OCI-LY7 (cell line): ENCODE measurements at regions not wholly inside any gene's neighbourhood (a gene's known extent, or its start where the extent isn't known, plus 50 kb on each side); places are given as distances from the start of the nearest gene placed in this dataset.

Source experiments
- CTCF ChIP-seq: fragments of 200-600 bp; sonication (generic); conservative IDR thresholded peaks from 2 replicates; pipeline ENCODE4 v1.5.1; 2014; ENCODE audit warnings: mild to moderate bottlenecking, antibody characterized with exemption, low read length, moderate library complexity, mixed read lengths
- EZH2phosphoT487 ChIP-seq: fragments of 200-600 bp; sonication (generic); IDR thresholded peaks from 2 replicates; pipeline ENCODE4 v1.6.1; 2018; ENCODE audit warnings: low read depth, borderline replicate concordance, mild to moderate bottlenecking, mixed run types, antibody characterized with exemption, low read length, moderate library complexity, mixed read lengths

GRCh38 chr13:58437427-58437826 is 805.9 kb downstream of the PCDH17 start:
- TF ChIP-seq CTCF (no peak), EZH2phosphoT487 (no peak)
